Keratinocyte (primary cell): ENCODE measurements at regions not wholly inside any gene's neighbourhood (a gene's known extent, or its start where the extent isn't known, plus 50 kb on each side); places are given as distances from the start of the nearest gene placed in this dataset.

Experiments
- CTCF ChIP-seq, 3 experiments: IDR thresholded peaks in 1 of 3; conservative IDR thresholded peaks in 1 of 3; optimal IDR thresholded peaks in 1 of 3; 2 replicates in 2 of 3; 3 replicates in 1 of 3; pipeline versions ENCODE3 to v1.5.1; 2011; ENCODE audit warnings: low read length in 3 of 3, mild to moderate bottlenecking in 3 of 3, moderate library complexity in 2 of 3, control low read depth in 1 of 3, inconsistent platforms in 1 of 3; ENCODE audit not compliant: insufficient read depth in 2 of 3; ENCODE audit errors: extremely low read depth in 1 of 3
- EZH2 ChIP-seq: IDR thresholded peaks from one replicate; pipeline ENCODE4 v1.6.1; 2012; ENCODE audit warnings: inconsistent platforms, mild to moderate bottlenecking, low read length, moderate library complexity

DNA sequence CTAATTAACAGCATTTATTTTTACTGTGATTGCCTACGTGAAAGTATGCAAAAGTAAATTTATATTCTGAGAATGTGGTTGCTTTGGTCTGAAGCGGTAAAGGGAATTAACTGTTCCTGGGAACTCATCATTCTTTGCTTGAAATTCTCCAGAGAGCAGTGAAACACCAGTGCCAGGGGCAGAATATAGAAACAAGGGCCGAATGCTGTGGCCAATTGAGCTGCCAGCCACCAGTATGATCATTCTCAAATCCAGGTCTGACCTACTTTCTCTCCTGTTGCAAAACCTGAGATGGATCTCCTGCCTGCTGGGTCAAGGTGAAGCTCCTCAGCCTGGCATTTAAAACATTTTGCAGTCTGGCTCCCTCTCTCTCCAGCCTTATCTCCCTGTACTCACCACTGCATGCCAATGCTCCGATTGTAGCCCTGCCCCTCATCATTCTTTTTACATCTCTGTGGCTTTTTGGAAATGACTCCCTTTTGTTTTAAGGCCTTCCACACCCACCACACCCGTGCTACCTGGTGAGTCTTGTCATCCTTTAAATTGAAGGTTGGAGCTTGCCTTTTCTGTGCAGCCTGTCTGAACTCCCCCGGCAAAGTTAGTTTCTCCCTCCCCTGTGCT lies 94.5 kb upstream of the TMEM178A start:
- TF ChIP-seq CTCF (optimal IDR thresholded peaks at IDR 0.05 in 1 of 3, IDR thresholded peaks at IDR 0.05 in 1 of 3, conservative IDR thresholded peaks at IDR 0.05 in 1 of 3; ENCODE audit: extremely low read depth in 1 of 3, insufficient read depth in 2 of 3, low read length in 3 of 3) (peak in 1 of 3 experiments; percentile 15), EZH2 (no peak)
